Neural progenitor cell (in vitro differentiated cells): ENCODE measurements at regions not wholly inside any gene's neighbourhood (a gene's known extent, or its start where the extent isn't known, plus 50 kb on each side); places are given as distances from the start of the nearest gene placed in this dataset.

Experiments used
- DNase-seq: peaks from one replicate; pipeline ENCODE4 v3.0.0-alpha.2; 2016; ENCODE audit warnings: low spot score
- H2AFZ ChIP-seq: fragments of 200-600 bp; sonication (generic); replicated peaks from 2 replicates; pipeline ENCODE4 v1.6.1; 2016; ENCODE audit warnings: antibody characterized with exemption
- H3F3A ChIP-seq: fragments of 200-600 bp; sonication (generic); 2 replicates; pipeline ENCODE4 v1.6.1; 2016; ENCODE audit warnings: antibody characterized with exemption, low read depth
- H3K27ac ChIP-seq: fragments of 200-600 bp; sonication (generic); 2 replicates; pipeline ENCODE4 v1.5.1; 2016; ENCODE audit warnings: mild to moderate bottlenecking
- H3K27me3 ChIP-seq: fragments of 200-600 bp; sonication (generic); 2 replicates; pipeline ENCODE4 v1.6.1; 2016; ENCODE audit warnings: mild to moderate bottlenecking, moderate library complexity
- H3K36me3 ChIP-seq: fragments of 200-600 bp; sonication (generic); 2 replicates; pipeline ENCODE4 v1.5.1; 2016
- H3K4me1 ChIP-seq: fragments of 200-600 bp; sonication (generic); 2 replicates; pipeline ENCODE4 v1.6.1; 2016; ENCODE audit warnings: mixed run types
- H3K4me2 ChIP-seq: fragments of 200-600 bp; sonication (generic); 2 replicates; pipeline ENCODE4 v1.6.1; 2016
- H3K4me3 ChIP-seq: fragments of 200-600 bp; sonication (generic); 2 replicates; pipeline ENCODE4 v1.5.1; 2016
- H3K79me2 ChIP-seq: fragments of 200-600 bp; sonication (generic); 2 replicates; pipeline ENCODE4 v1.6.1; 2016; ENCODE audit warnings: low read depth
- H3K9ac ChIP-seq: fragments of 200-600 bp; sonication (generic); 2 replicates; pipeline ENCODE4 v1.6.1; 2016
- H3K9me3 ChIP-seq: fragments of 200-600 bp; sonication (generic); 2 replicates; pipeline ENCODE4 v1.5.1; 2016; ENCODE audit warnings: low read depth
- H4K20me1 ChIP-seq: fragments of 200-600 bp; sonication (generic); 2 replicates; pipeline ENCODE4 v1.6.1; 2016; ENCODE audit warnings: low read depth
- H3K27ac Mint-ChIP-seq: 3 replicates; pipeline ENCODE4 v1.8.0; 2021; ENCODE audit warnings: mixed read lengths
- H3K27me3 Mint-ChIP-seq: 2 replicates; pipeline ENCODE4 v1.8.0; 2022; ENCODE audit warnings: low read depth, mild to moderate bottlenecking, inconsistent platforms, moderate library complexity, mixed read lengths; ENCODE audit not compliant: insufficient read depth
- H3K36me3 Mint-ChIP-seq: 3 replicates; pipeline ENCODE4 v1.8.0; 2021; ENCODE audit warnings: mixed read lengths
- H3K4me1 Mint-ChIP-seq: 3 replicates; pipeline ENCODE4 v1.8.0; 2021; ENCODE audit warnings: mixed read lengths
- H3K4me3 Mint-ChIP-seq: 3 replicates; pipeline ENCODE4 v1.8.0; 2021; ENCODE audit warnings: mild to moderate bottlenecking, moderate library complexity, mixed read lengths
- H3K9me3 Mint-ChIP-seq: 3 replicates; pipeline ENCODE4 v1.8.0; 2020; ENCODE audit warnings: mixed read lengths
- CTCF ChIP-seq: fragments of 200-600 bp; sonication (generic); IDR thresholded peaks from 2 replicates; pipeline ENCODE4 v1.5.1; 2017; ENCODE audit warnings: antibody characterized with exemption, mild to moderate bottlenecking
- EZH2 ChIP-seq: fragments of 200-600 bp; sonication (generic); IDR thresholded peaks from 2 replicates; pipeline ENCODE4 v1.6.1; 2017; ENCODE audit warnings: antibody characterized with exemption, mild to moderate bottlenecking, moderate library complexity
- EZH2phosphoT487 ChIP-seq: fragments of 200-600 bp; sonication (generic); IDR thresholded peaks from 2 replicates; pipeline ENCODE4 v1.6.1; 2017; ENCODE audit warnings: antibody characterized with exemption

- DNase-seq = no peak
- no peaks in the 10 kb centered on the region for H3K36me3 ChIP-seq
- Mint-ChIP-seq H3K27ac (no peak overlapping the region), H3K4me3 (no peak overlapping the region), H3K4me1 (no peaks in the 10 kb centered on the region), H3K27me3 (peaks cover 2% of the 10 kb centered on the region), H3K36me3 (no peaks in the 10 kb centered on the region), H3K9me3 (no peaks in the 10 kb centered on the region)
- no peaks in the 10 kb centered on the region for H3K9me3 ChIP-seq
- no peak overlapping the region for H3K9ac ChIP-seq
- no peaks in the 10 kb centered on the region for H3F3A ChIP-seq
- no peak overlapping the region for H3K4me2 ChIP-seq
- no peaks in the 10 kb centered on the region for H3K79me2 ChIP-seq
- no peak overlapping the region for H2AFZ ChIP-seq
- no peaks in the 10 kb centered on the region for H3K4me1 ChIP-seq
- no peaks in the 10 kb centered on the region for H3K27me3 ChIP-seq
- no peak overlapping the region for H3K4me3 ChIP-seq
- H4K20me1 ChIP-seq = no peaks in the 10 kb centered on the region
- H3K27ac ChIP-seq = no peak overlapping the region
- TF ChIP-seq EZH2 (no peak), CTCF (no peak), EZH2phosphoT487 (no peak)
Observed at GRCh38 chr13:104099750-104100149, 1033.5 kb upstream of the SLC10A2 start.

GRCh38 chr13:104098421-104098820, 1032.2 kb upstream of the SLC10A2 start:
- Mint-ChIP-seq H3K4me3 (no peak overlapping the region), H3K4me1 (no peaks in the 10 kb centered on the region), H3K27ac (no peak overlapping the region), H3K36me3 (no peaks in the 10 kb centered on the region), H3K27me3 (peaks cover 2% of the 10 kb centered on the region), H3K9me3 (no peaks in the 10 kb centered on the region)
- Histone ChIP-seq H3K36me3 (no peaks in the 10 kb centered on the region), H2AFZ (no peak overlapping the region), H4K20me1 (no peaks in the 10 kb centered on the region), H3K27ac (no peak overlapping the region), H3K4me3 (no peak overlapping the region), H3K4me1 (no peaks in the 10 kb centered on the region), H3K4me2 (no peak overlapping the region), H3K9me3 (no peaks in the 10 kb centered on the region), H3K27me3 (no peaks in the 10 kb centered on the region), H3F3A (no peaks in the 10 kb centered on the region), H3K79me2 (no peaks in the 10 kb centered on the region), H3K9ac (no peak overlapping the region)
- TF ChIP-seq EZH2 = no peak
- no peak for TF ChIP-seq EZH2phosphoT487
- TF ChIP-seq CTCF = no peak
- no peak for DNase-seq

GRCh38 chr13:104086759-104087158, 1020.5 kb upstream of the SLC10A2 start:
- Histone ChIP-seq H2AFZ (no peak overlapping the region), H3K9me3 (no peaks in the 10 kb centered on the region), H3K4me3 (no peak overlapping the region), H3K4me2 (no peak overlapping the region), H3K27me3 (no peaks in the 10 kb centered on the region), H3K9ac (no peak overlapping the region), H3K36me3 (no peaks in the 10 kb centered on the region), H3K79me2 (no peaks in the 10 kb centered on the region), H4K20me1 (no peaks in the 10 kb centered on the region), H3K4me1 (no peaks in the 10 kb centered on the region), H3F3A (no peaks in the 10 kb centered on the region), H3K27ac (no peak overlapping the region)
- no peaks in the 10 kb centered on the region for H3K9me3 Mint-ChIP-seq
- H3K4me1 Mint-ChIP-seq = no peaks in the 10 kb centered on the region
- peaks cover 5% of the 10 kb centered on the region for H3K27me3 Mint-ChIP-seq
- no peaks in the 10 kb centered on the region for H3K36me3 Mint-ChIP-seq
- TF ChIP-seq EZH2 = no peak
- no peak for TF ChIP-seq EZH2phosphoT487
- no peak for TF ChIP-seq CTCF
- no peak overlapping the region for H3K27ac Mint-ChIP-seq
- no peak for DNase-seq
- H3K4me3 Mint-ChIP-seq = no peak overlapping the region

- Histone ChIP-seq H3K27ac (no peak overlapping the region), H3K9ac (no peak overlapping the region)
Observed at GRCh38 chr13:104086210-104086609, 1020.0 kb upstream of the SLC10A2 start.

More at GRCh38 chr13:104086210-104086609, 1020.0 kb upstream of the SLC10A2 start:
- H3K9me3 Mint-ChIP-seq = no peaks in the 10 kb centered on the region
- TF ChIP-seq EZH2phosphoT487 = no peak
- no peak for TF ChIP-seq CTCF
- TF ChIP-seq EZH2 = no peak
- no peak overlapping the region for H3K4me3 Mint-ChIP-seq
- Histone ChIP-seq H3K4me2 (no peak overlapping the region), H3K79me2 (no peaks in the 10 kb centered on the region), H3K4me3 (no peak overlapping the region), H2AFZ (no peak overlapping the region), H3K27me3 (no peaks in the 10 kb centered on the region), H3K36me3 (no peaks in the 10 kb centered on the region), H3F3A (no peaks in the 10 kb centered on the region), H4K20me1 (no peaks in the 10 kb centered on the region), H3K4me1 (no peaks in the 10 kb centered on the region), H3K9me3 (no peaks in the 10 kb centered on the region)
- peaks cover 5% of the 10 kb centered on the region for H3K27me3 Mint-ChIP-seq
- no peaks in the 10 kb centered on the region for H3K4me1 Mint-ChIP-seq
- DNase-seq = no peak
- H3K27ac Mint-ChIP-seq = no peak overlapping the region
- no peaks in the 10 kb centered on the region for H3K36me3 Mint-ChIP-seq
